ENCODE measurements at regions not wholly inside any gene's neighbourhood (a gene's known extent, or its start where the extent isn't known, plus 50 kb on each side); places are given as distances from the start of the nearest gene placed in this dataset.

- no peak overlapping the region for H3K14ac ChIP-seq (ENCODE audit: low read length in 2 of 2)
- H3K4me1 ChIP-seq (ENCODE audit: control insufficient read depth, insufficient read depth, low read depth, low read length) = no peaks in the 10 kb centered on the region
- H2AK5ac ChIP-seq (ENCODE audit: low read length, severe bottlenecking) = no peak overlapping the region
- H3K36me3 ChIP-seq (ENCODE audit: control insufficient read depth in 1 of 2, insufficient read depth in 2 of 2, low read depth in 1 of 2, low read length in 2 of 2) = no peaks in the 10 kb centered on the region
- no peak overlapping the region for H3K9ac ChIP-seq (ENCODE audit: low read length)
- no peaks in the 10 kb centered on the region for H3K27me3 ChIP-seq (ENCODE audit: control insufficient read depth in 1 of 2, insufficient read depth in 1 of 2, low read length in 2 of 2)
- no peak overlapping the region for H3K27ac ChIP-seq (ENCODE audit: low read length, poor library complexity, severe bottlenecking)
- WGBS = 82% methylated on average over 4 of the region's 4 CpGs
- no peak overlapping the region for H3K4me2 ChIP-seq (ENCODE audit: low read length, poor library complexity, severe bottlenecking)
- DNase-seq = no peak
- no peak overlapping the region for H2AFZ ChIP-seq (ENCODE audit: low read depth, low read length)
- H3K4ac ChIP-seq (ENCODE audit: low read depth in 1 of 2, low read length in 2 of 2) = no peak overlapping the region
- H3K79me1 ChIP-seq (replicated peaks; ENCODE audit: low read length, poor library complexity, severe bottlenecking) = no peaks in the 10 kb centered on the region
- no peaks in the 10 kb centered on the region for H3K9me3 ChIP-seq (ENCODE audit: control insufficient read depth, low read length)
- no peak overlapping the region for H4K8ac ChIP-seq (ENCODE audit: low read length)
- no peak overlapping the region for H2BK120ac ChIP-seq (ENCODE audit: low read depth, low read length)
- no peak overlapping the region for H2BK15ac ChIP-seq (ENCODE audit: low read depth, poor library complexity, severe bottlenecking)
- H3K23ac ChIP-seq (ENCODE audit: low read length in 2 of 2) = no peak overlapping the region
- no peak overlapping the region for H2BK12ac ChIP-seq (ENCODE audit: low read length in 2 of 2)
- no peak overlapping the region for H3K4me3 ChIP-seq (ENCODE audit: insufficient read depth in 1 of 2, low read depth in 1 of 2, low read length in 2 of 2)
- H2BK5ac ChIP-seq (ENCODE audit: low read depth, low read length, poor library complexity, severe bottlenecking) = no peak overlapping the region
- no peak overlapping the region for H4K91ac ChIP-seq (ENCODE audit: low read length)
- H3K18ac ChIP-seq (ENCODE audit: low read depth in 1 of 2, low read length in 2 of 2) = no peak overlapping the region
Measured at GRCh38 chr2:147293991-147294824, 550.6 kb upstream of the ACVR2A start.

- no peak for DNase-seq
- Histone ChIP-seq H3K27ac (ENCODE audit: low read length, poor library complexity, severe bottlenecking) (no peak overlapping the region), H3K4me2 (ENCODE audit: low read length, poor library complexity, severe bottlenecking) (no peak overlapping the region), H3K9ac (ENCODE audit: low read length) (no peak overlapping the region), H3K23ac (ENCODE audit: low read length in 2 of 2) (no peak overlapping the region), H2BK12ac (ENCODE audit: low read length in 2 of 2) (no peak overlapping the region), H2AK5ac (ENCODE audit: low read length, severe bottlenecking) (no peak overlapping the region), H3K4me1 (ENCODE audit: control insufficient read depth, insufficient read depth, low read depth, low read length) (no peaks in the 10 kb centered on the region), H3K79me1 (replicated peaks; ENCODE audit: low read length, poor library complexity, severe bottlenecking) (no peaks in the 10 kb centered on the region), H3K4ac (ENCODE audit: low read depth in 1 of 2, low read length in 2 of 2) (no peak overlapping the region), H3K9me3 (ENCODE audit: control insufficient read depth, low read length) (no peaks in the 10 kb centered on the region), H3K27me3 (ENCODE audit: control insufficient read depth in 1 of 2, insufficient read depth in 1 of 2, low read length in 2 of 2) (no peaks in the 10 kb centered on the region), H3K14ac (ENCODE audit: low read length in 2 of 2) (no peak overlapping the region), H3K36me3 (ENCODE audit: control insufficient read depth in 1 of 2, insufficient read depth in 2 of 2, low read depth in 1 of 2, low read length in 2 of 2) (no peaks in the 10 kb centered on the region), H4K91ac (ENCODE audit: low read length) (no peak overlapping the region), H3K4me3 (ENCODE audit: insufficient read depth in 1 of 2, low read depth in 1 of 2, low read length in 2 of 2) (no peak overlapping the region), H2AFZ (ENCODE audit: low read depth, low read length) (no peak overlapping the region), H2BK5ac (ENCODE audit: low read depth, low read length, poor library complexity, severe bottlenecking) (no peak overlapping the region), H3K18ac (ENCODE audit: low read depth in 1 of 2, low read length in 2 of 2) (no peak overlapping the region), H2BK120ac (ENCODE audit: low read depth, low read length) (no peak overlapping the region), H2BK15ac (ENCODE audit: low read depth, poor library complexity, severe bottlenecking) (no peak overlapping the region), H4K8ac (ENCODE audit: low read length) (no peak overlapping the region)
Measured at GRCh38 chr2:147288131-147288530, 556.7 kb upstream of the ACVR2A start.

GRCh38 chr2:147275943-147276342 is 568.9 kb upstream of the ACVR2A start:
- H3K4ac ChIP-seq (ENCODE audit: low read depth in 1 of 2, low read length in 2 of 2) = no peak overlapping the region
- no peak overlapping the region for H2AK5ac ChIP-seq (ENCODE audit: low read length, severe bottlenecking)
- no peak overlapping the region for H4K91ac ChIP-seq (ENCODE audit: low read length)
- no peak overlapping the region for H3K18ac ChIP-seq (ENCODE audit: low read depth in 1 of 2, low read length in 2 of 2)
- H2BK15ac ChIP-seq (ENCODE audit: low read depth, poor library complexity, severe bottlenecking) = no peak overlapping the region
- no peaks in the 10 kb centered on the region for H3K9me3 ChIP-seq (ENCODE audit: control insufficient read depth, low read length)
- H2BK120ac ChIP-seq (ENCODE audit: low read depth, low read length) = no peak overlapping the region
- no peaks in the 10 kb centered on the region for H3K79me1 ChIP-seq (replicated peaks; ENCODE audit: low read length, poor library complexity, severe bottlenecking)
- H3K4me3 ChIP-seq (ENCODE audit: insufficient read depth in 1 of 2, low read depth in 1 of 2, low read length in 2 of 2) = no peak overlapping the region
- H3K4me1 ChIP-seq (ENCODE audit: control insufficient read depth, insufficient read depth, low read depth, low read length) = no peaks in the 10 kb centered on the region
- DNase-seq = no peak
- H3K4me2 ChIP-seq (ENCODE audit: low read length, poor library complexity, severe bottlenecking) = no peak overlapping the region
- no peak overlapping the region for H3K27ac ChIP-seq (ENCODE audit: low read length, poor library complexity, severe bottlenecking)
- no peak overlapping the region for H2AFZ ChIP-seq (ENCODE audit: low read depth, low read length)
- no peak overlapping the region for H2BK12ac ChIP-seq (ENCODE audit: low read length in 2 of 2)
- H3K27me3 ChIP-seq (ENCODE audit: control insufficient read depth in 1 of 2, insufficient read depth in 1 of 2, low read length in 2 of 2) = no peaks in the 10 kb centered on the region
- H2BK5ac ChIP-seq (ENCODE audit: low read depth, low read length, poor library complexity, severe bottlenecking) = no peak overlapping the region
- H3K23ac ChIP-seq (ENCODE audit: low read length in 2 of 2) = no peak overlapping the region
- no peak overlapping the region for H3K14ac ChIP-seq (ENCODE audit: low read length in 2 of 2)
- no peak overlapping the region for H4K8ac ChIP-seq (ENCODE audit: low read length)
- WGBS = 76% methylated on average over 5 of the region's 6 CpGs
- H3K36me3 ChIP-seq (ENCODE audit: control insufficient read depth in 1 of 2, insufficient read depth in 2 of 2, low read depth in 1 of 2, low read length in 2 of 2) = no peaks in the 10 kb centered on the region
- H3K9ac ChIP-seq (ENCODE audit: low read length) = no peak overlapping the region

GRCh38 chr2:147273628-147274027 is 571.2 kb upstream of the ACVR2A start:
- Histone ChIP-seq H3K4me2 (ENCODE audit: low read length, poor library complexity, severe bottlenecking) (no peak overlapping the region), H3K4me3 (ENCODE audit: insufficient read depth in 1 of 2, low read depth in 1 of 2, low read length in 2 of 2) (no peak overlapping the region), H2AFZ (ENCODE audit: low read depth, low read length) (no peak overlapping the region), H3K18ac (ENCODE audit: low read depth in 1 of 2, low read length in 2 of 2) (no peak overlapping the region), H2AK5ac (ENCODE audit: low read length, severe bottlenecking) (no peak overlapping the region), H3K79me1 (replicated peaks; ENCODE audit: low read length, poor library complexity, severe bottlenecking) (no peaks in the 10 kb centered on the region), H3K23ac (ENCODE audit: low read length in 2 of 2) (no peak overlapping the region), H4K91ac (ENCODE audit: low read length) (no peak overlapping the region), H4K8ac (ENCODE audit: low read length) (no peak overlapping the region), H3K36me3 (ENCODE audit: control insufficient read depth in 1 of 2, insufficient read depth in 2 of 2, low read depth in 1 of 2, low read length in 2 of 2) (no peaks in the 10 kb centered on the region), H3K27ac (ENCODE audit: low read length, poor library complexity, severe bottlenecking) (no peak overlapping the region), H3K9me3 (ENCODE audit: control insufficient read depth, low read length) (peaks cover 15% of the 10 kb centered on the region), H3K27me3 (ENCODE audit: control insufficient read depth in 1 of 2, insufficient read depth in 1 of 2, low read length in 2 of 2) (no peaks in the 10 kb centered on the region), H2BK120ac (ENCODE audit: low read depth, low read length) (no peak overlapping the region), H3K14ac (ENCODE audit: low read length in 2 of 2) (no peak overlapping the region), H2BK5ac (ENCODE audit: low read depth, low read length, poor library complexity, severe bottlenecking) (no peak overlapping the region), H3K9ac (ENCODE audit: low read length) (no peak overlapping the region), H2BK12ac (ENCODE audit: low read length in 2 of 2) (no peak overlapping the region), H2BK15ac (ENCODE audit: low read depth, poor library complexity, severe bottlenecking) (no peak overlapping the region), H3K4ac (ENCODE audit: low read depth in 1 of 2, low read length in 2 of 2) (no peak overlapping the region), H3K4me1 (ENCODE audit: control insufficient read depth, insufficient read depth, low read depth, low read length) (no peaks in the 10 kb centered on the region)
- DNase-seq = no peak
- WGBS = 86% methylated on average over 1 of the region's 1 CpG
